NT2/D1 (cell line): ENCODE measurements at regions not wholly inside any gene's neighbourhood (a gene's known extent, or its start where the extent isn't known, plus 50 kb on each side); places are given as distances from the start of the nearest gene placed in this dataset.

Source experiments
- SUZ12 ChIP-seq: IDR thresholded peaks from 2 replicates; pipeline ENCODE4 v1.6.1; 2011; ENCODE audit not compliant: insufficient read length, insufficient read depth; ENCODE audit errors: extremely low read depth
- YY1 ChIP-seq: IDR thresholded peaks from 2 replicates; pipeline ENCODE4 v1.6.1; 2011; ENCODE audit not compliant: insufficient read length, insufficient read depth
- ZNF274 ChIP-seq: IDR thresholded peaks from 2 replicates; pipeline ENCODE4 v1.6.1; 2011; ENCODE audit warnings: mild to moderate bottlenecking, low read depth, low read length

- no peak for TF ChIP-seq YY1
- no peak for TF ChIP-seq ZNF274
- no peak for TF ChIP-seq SUZ12
Measured at GRCh38 chr4:57668621-57669020, 558.4 kb upstream of the IGFBP7 start.
